Caco-2 (cell line): ENCODE measurements at regions not wholly inside any gene's neighbourhood (a gene's known extent, or its start where the extent isn't known, plus 50 kb on each side); places are given as distances from the start of the nearest gene placed in this dataset.

Source experiments
- BruUV-seq: library from RNA; stranded (reverse); fragments of 400-500 nt; replicated peaks from 2 replicates; lab custom pipeline; 2021; lab: Mats Ljungman, UMichigan
- CTCF ChIA-PET: fragments of 300-600 bp; sonication (Branson Sonifier 250); formaldehyde crosslinking; loops from one replicate; lab custom pipeline; 2022; ENCODE audit warnings: antibody characterized with exemption; lab: Charles Lee
- POLR2A ChIA-PET: fragments of 300-600 bp; sonication (Branson Sonifier 250); formaldehyde crosslinking; loops from one replicate; lab custom pipeline; 2022; ENCODE audit warnings: antibody characterized with exemption; lab: Charles Lee
- DNase-seq, 2 experiments: peaks; one replicate each; pipeline versions ENCODE4 v3.0.0 to v3.0.0-alpha.2; 2020 to 2022
- H3K27me3 ChIP-seq: replicated peaks from 2 replicates; pipeline ENCODE4 v1.6.0; 2011; ENCODE audit warnings: low read length; ENCODE audit not compliant: control insufficient read depth, insufficient read depth
- H3K36me3 ChIP-seq: 2 replicates; pipeline ENCODE4 v1.5.1; 2011; ENCODE audit warnings: low read length; ENCODE audit not compliant: control insufficient read depth, insufficient read depth
- H3K4me1 ChIP-seq: fragments of 250-450 bp; sonication (Bioruptor Pico); 2 replicates; pipeline ENCODE4 v1.5.1; 2020; ENCODE audit warnings: mild to moderate bottlenecking
- H3K4me3 ChIP-seq: 2 replicates; pipeline ENCODE4 v1.5.1; 2011; ENCODE audit warnings: low read depth, mild to moderate bottlenecking, control low read depth, low read length
- H3K9me3 ChIP-seq: fragments of 250-450 bp; sonication (Bioruptor Pico); 2 replicates; pipeline ENCODE4 v1.5.1; 2020; ENCODE audit warnings: mild to moderate bottlenecking, moderate library complexity
- H3K27ac Mint-ChIP-seq: one replicate; pipeline ENCODE4 v1.8.0; 2022; ENCODE audit warnings: mixed read lengths; ENCODE audit not compliant: unreplicated experiment
- H3K27me3 Mint-ChIP-seq: one replicate; pipeline ENCODE4 v1.8.0; 2022; ENCODE audit warnings: mixed read lengths; ENCODE audit not compliant: insufficient read depth, unreplicated experiment
- H3K36me3 Mint-ChIP-seq: one replicate; pipeline ENCODE4 v1.8.0; 2022; ENCODE audit warnings: mild to moderate bottlenecking, mixed read lengths; ENCODE audit not compliant: insufficient read depth, unreplicated experiment
- H3K4me1 Mint-ChIP-seq: one replicate; pipeline ENCODE4 v1.8.0; 2022; ENCODE audit warnings: low read depth, mixed read lengths; ENCODE audit not compliant: unreplicated experiment
- H3K4me3 Mint-ChIP-seq: one replicate; pipeline ENCODE4 v1.8.0; 2022; ENCODE audit warnings: mild to moderate bottlenecking, moderate library complexity, mixed read lengths; ENCODE audit not compliant: unreplicated experiment
- H3K9me3 Mint-ChIP-seq: one replicate; pipeline ENCODE4 v1.8.0; 2022; ENCODE audit warnings: mixed read lengths; ENCODE audit not compliant: unreplicated experiment
- intact Hi-C: fragments of 100-400 bp; cut with micrococcal nuclease; formaldehyde crosslinking; loops from one replicate; pipeline ENCODE4 v1.10.0; 2022; ENCODE audit not compliant: unreplicated experiment
- TF ChIP-seq, protein P1 (sequence below), 2 experiments: fragments of 200-600 bp in 1 of 2; IDR thresholded peaks; 1 replicate in 1 of 2; 2 replicates in 1 of 2; pipeline versions ENCODE4 v1.5.1 to v1.8.0; 2011 to 2022; ENCODE audit warnings: antibody characterized with exemption in 1 of 2, control low read depth in 1 of 2, inconsistent platforms in 1 of 2, low read depth in 1 of 2, low read length in 1 of 2, mild to moderate bottlenecking in 1 of 2, moderate library complexity in 1 of 2; ENCODE audit not compliant: insufficient read depth in 1 of 2, severe bottlenecking in 1 of 2, unreplicated experiment in 1 of 2

DNA sequence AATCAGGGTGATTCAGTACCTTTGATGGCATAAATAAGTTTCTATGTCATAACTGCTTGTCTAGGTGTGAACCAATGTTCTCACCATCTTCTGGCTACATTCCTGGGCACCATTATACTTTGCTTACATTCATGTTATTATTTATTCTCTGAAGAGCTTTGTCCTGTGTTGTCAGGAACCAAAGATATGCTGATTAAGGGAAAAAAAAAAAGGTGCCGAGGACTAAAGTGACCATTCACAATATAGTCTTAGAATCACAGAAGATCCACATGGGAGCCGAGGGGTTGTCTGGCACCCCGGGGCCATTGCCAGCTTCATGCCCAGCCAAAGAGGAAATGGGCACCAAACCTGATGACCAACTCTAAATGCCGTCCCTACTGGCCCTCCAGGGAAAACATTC, 329.2 kb upstream of the NFE2L3 start:
- no peaks in the 10 kb centered on the region for H3K36me3 Mint-ChIP-seq
- no TSS peak for BruUV-seq
- no peak overlapping the region for H3K27ac Mint-ChIP-seq
- Histone ChIP-seq H3K4me1 (no peaks in the 10 kb centered on the region), H3K27me3 (no peaks in the 10 kb centered on the region; the same call in 1 of the 2 replicates), H3K9me3 (no peaks in the 10 kb centered on the region), H3K4me3 (no peak overlapping the region), H3K36me3 (no peaks in the 10 kb centered on the region)
- no peak overlapping the region for H3K4me3 Mint-ChIP-seq
- ChIA-PET POLR2A (interaction anchor here (0.5 kb wide), 1 partner anchor 698 kb away, joined by 3 read pairs; the partner anchor contains the start of gene CYCS), CTCF (no interaction called here)
- no peaks in the 10 kb centered on the region for H3K4me1 Mint-ChIP-seq
- peaks cover 4% of the 10 kb centered on the region for H3K27me3 Mint-ChIP-seq
- no peaks in the 10 kb centered on the region for H3K9me3 Mint-ChIP-seq
- TF ChIP-seq, protein P1, sequence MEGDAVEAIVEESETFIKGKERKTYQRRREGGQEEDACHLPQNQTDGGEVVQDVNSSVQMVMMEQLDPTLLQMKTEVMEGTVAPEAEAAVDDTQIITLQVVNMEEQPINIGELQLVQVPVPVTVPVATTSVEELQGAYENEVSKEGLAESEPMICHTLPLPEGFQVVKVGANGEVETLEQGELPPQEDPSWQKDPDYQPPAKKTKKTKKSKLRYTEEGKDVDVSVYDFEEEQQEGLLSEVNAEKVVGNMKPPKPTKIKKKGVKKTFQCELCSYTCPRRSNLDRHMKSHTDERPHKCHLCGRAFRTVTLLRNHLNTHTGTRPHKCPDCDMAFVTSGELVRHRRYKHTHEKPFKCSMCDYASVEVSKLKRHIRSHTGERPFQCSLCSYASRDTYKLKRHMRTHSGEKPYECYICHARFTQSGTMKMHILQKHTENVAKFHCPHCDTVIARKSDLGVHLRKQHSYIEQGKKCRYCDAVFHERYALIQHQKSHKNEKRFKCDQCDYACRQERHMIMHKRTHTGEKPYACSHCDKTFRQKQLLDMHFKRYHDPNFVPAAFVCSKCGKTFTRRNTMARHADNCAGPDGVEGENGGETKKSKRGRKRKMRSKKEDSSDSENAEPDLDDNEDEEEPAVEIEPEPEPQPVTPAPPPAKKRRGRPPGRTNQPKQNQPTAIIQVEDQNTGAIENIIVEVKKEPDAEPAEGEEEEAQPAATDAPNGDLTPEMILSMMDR (IDR thresholded peaks at IDR 0.05; ENCODE audit: insufficient read depth in 1 of 2, low read depth in 1 of 2, low read length in 1 of 2, severe bottlenecking in 1 of 2, unreplicated experiment in 1 of 2) = no peak
- intact Hi-C loops = no loop called here
- DNase-seq = no peak

DNA sequence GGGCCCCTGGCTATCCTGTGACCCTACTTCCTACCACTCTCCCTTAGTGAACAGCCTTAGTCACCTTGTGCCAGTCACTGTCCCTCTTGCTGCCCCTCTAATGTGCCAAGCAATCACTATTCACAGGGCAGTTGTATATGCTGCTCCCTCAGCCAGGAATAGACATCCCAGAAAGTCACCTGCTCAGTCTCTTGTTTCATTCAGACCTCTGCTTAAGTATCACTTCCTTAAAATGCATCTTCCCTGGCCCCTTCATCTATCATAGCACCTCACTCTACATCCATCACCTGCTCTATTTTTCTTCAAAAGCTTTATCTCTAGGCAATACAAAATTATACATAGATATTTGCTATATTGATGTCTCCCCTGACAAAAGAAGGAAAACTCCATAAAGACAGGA, 328.4 kb upstream of the NFE2L3 start:
- H3K27me3 Mint-ChIP-seq = peaks cover 4% of the 10 kb centered on the region

DNA sequence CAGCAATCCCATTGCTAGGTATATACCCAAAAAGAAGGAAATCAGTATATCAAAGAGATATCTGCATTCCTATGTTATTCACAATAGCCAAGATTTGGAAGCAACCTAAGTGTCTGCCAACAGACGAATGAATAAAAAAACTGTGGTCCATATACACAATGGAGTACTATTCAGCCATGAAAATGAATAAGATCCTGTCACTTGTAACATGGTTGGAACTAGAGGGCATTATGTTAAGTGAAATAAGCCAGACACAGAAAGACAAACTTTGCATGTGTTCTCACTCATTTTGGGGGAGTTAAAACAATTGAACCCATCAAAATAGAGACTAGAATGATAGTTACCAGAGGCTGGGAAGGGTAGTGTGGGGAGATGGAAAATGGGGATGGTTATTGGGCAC, 323.5 kb upstream of the NFE2L3 start:
- Mint-ChIP-seq H3K9me3 (no peaks in the 10 kb centered on the region), H3K36me3 (no peaks in the 10 kb centered on the region), H3K27me3 (peaks cover 21% of the 10 kb centered on the region), H3K4me3 (no peak overlapping the region), H3K4me1 (peaks cover 7% of the 10 kb centered on the region), H3K27ac (no peak overlapping the region)
- CTCF ChIA-PET = interaction anchor here (0.5 kb wide), 2 partner anchors 24 to 75 kb away, joined by 3 to 4 read pairs; no protein-coding TSS in a partner anchor
- Histone ChIP-seq H3K36me3 (no peaks in the 10 kb centered on the region), H3K4me1 (no peaks in the 10 kb centered on the region), H3K4me3 (no peak overlapping the region), H3K9me3 (no peaks in the 10 kb centered on the region), H3K27me3 (no peaks in the 10 kb centered on the region)
- intact Hi-C loops = no loop called here
- TF ChIP-seq, protein P1 (IDR thresholded peaks at IDR 0.05; ENCODE audit: insufficient read depth in 1 of 2, low read depth in 1 of 2, low read length in 1 of 2, severe bottlenecking in 1 of 2, unreplicated experiment in 1 of 2) = no peak
- POLR2A ChIA-PET = no interaction called here
- no peak for DNase-seq
- no TSS peak for BruUV-seq

More for the DNA sequence above, 328.4 kb upstream of the NFE2L3 start:
- no peaks in the 10 kb centered on the region for H3K9me3 Mint-ChIP-seq
- no peaks in the 10 kb centered on the region; the same call in 1 of the 2 replicates for H3K27me3 ChIP-seq
- no peaks in the 10 kb centered on the region for H3K36me3 Mint-ChIP-seq
- no peak for DNase-seq
- ChIA-PET CTCF (no interaction called here), POLR2A (no interaction called here)
- no TSS peak for BruUV-seq
- no peaks in the 10 kb centered on the region for H3K9me3 ChIP-seq
- H3K4me3 Mint-ChIP-seq = no peak overlapping the region
- H3K4me1 ChIP-seq = no peaks in the 10 kb centered on the region
- H3K4me3 ChIP-seq = no peak overlapping the region
- TF ChIP-seq, protein P1 (IDR thresholded peaks at IDR 0.05; ENCODE audit: insufficient read depth in 1 of 2, low read depth in 1 of 2, low read length in 1 of 2, severe bottlenecking in 1 of 2, unreplicated experiment in 1 of 2) = no peak
- H3K4me1 Mint-ChIP-seq = no peaks in the 10 kb centered on the region
- intact Hi-C loops = no loop called here
- no peaks in the 10 kb centered on the region for H3K36me3 ChIP-seq
- H3K27ac Mint-ChIP-seq = no peak overlapping the region
